ENCODE measurements at regions not wholly inside any gene's neighbourhood (a gene's known extent, or its start where the extent isn't known, plus 50 kb on each side); places are given as distances from the start of the nearest gene placed in this dataset.

DNA sequence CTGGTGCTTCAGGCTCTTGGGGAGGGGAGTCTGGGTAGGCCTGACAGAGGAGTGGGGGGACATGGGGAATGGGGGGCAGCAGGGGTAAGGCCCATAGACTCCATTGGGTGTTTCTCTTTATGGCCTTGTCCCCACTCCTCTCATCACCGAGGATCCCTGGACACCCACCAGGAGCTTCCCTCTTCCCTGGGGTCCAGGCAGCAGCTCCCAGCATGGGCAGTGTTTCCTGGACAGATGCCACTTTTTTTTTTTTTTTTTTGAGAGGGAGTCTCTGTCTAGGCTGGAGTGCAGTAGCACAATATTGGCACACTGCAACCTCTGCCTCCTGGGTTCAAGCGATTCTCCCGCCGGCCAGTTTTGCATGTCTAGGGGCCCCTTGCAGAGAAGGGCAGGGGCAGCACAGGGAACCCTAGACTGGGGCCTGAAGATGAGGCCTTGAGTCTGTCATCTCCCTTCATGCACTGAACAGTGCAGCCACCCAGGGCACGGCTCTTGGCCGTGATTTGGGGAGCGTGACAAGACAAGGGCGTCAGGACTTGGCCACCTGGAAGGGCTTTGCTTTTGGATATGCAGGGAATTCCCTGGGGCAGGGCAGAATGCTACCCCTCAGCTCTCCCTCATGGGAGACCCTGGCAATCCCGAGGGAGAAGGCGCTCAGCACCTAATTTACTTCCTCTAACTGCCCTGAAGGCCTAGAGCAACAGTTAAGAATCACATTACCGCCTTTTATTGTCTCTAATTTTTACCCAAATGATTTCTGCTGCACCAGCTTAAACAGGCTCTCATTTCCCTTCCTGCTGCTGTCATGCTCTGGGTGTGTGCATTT is 213.9 kb upstream of the ZNF536 start:
- Histone ChIP-seq H3K4me1 (ENCODE audit: control insufficient read depth in 3 of 3, insufficient read depth in 3 of 3, low read length in 3 of 3) (no peaks in the 10 kb centered on the region), H3K27ac (ENCODE audit: low read depth, low read length) (no peak overlapping the region), H3K9me3 (ENCODE audit: control insufficient read depth in 3 of 3, low read length in 3 of 3) (no peaks in the 10 kb centered on the region), H3K4me3 (ENCODE audit: low read length in 3 of 3) (no peak overlapping the region), H3K36me3 (ENCODE audit: control insufficient read depth in 3 of 3, insufficient read depth in 3 of 3, low read length in 3 of 3) (no peaks in the 10 kb centered on the region), H3K27me3 (ENCODE audit: control insufficient read depth in 3 of 3, insufficient read depth in 3 of 3, low read length in 3 of 3) (peaks cover 0 to 10% (median 7%) of the 10 kb centered on the region in 3 donors), H3K9ac (ENCODE audit: low read depth in 1 of 3, low read length in 3 of 3) (no peak overlapping the region)

DNA sequence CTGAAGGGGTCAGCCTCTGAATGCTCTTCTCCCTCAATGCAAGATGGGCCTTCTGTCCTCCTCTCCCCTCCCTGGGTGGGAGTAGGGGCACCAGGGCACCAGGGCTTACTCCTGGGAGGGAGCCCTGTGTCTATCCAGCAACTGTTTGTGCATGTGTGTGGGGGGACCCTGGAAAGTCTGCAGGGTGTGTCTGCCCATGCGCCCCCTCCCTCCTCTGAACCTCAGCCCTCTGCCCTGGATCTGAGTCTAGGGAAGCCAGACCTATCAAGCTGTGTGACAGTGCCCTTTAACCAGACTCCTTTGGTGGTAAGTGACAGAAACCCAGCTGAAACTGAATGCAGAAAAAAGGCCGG is 213.3 kb upstream of the ZNF536 start:
- Histone ChIP-seq H3K36me3 (ENCODE audit: control insufficient read depth in 3 of 3, insufficient read depth in 3 of 3, low read length in 3 of 3) (no peaks in the 10 kb centered on the region), H3K4me1 (ENCODE audit: control insufficient read depth in 3 of 3, insufficient read depth in 3 of 3, low read length in 3 of 3) (no peaks in the 10 kb centered on the region), H3K4me3 (ENCODE audit: low read length in 3 of 3) (no peak overlapping the region), H3K27ac (ENCODE audit: low read depth, low read length) (no peak overlapping the region), H3K9ac (ENCODE audit: low read depth in 1 of 3, low read length in 3 of 3) (no peak overlapping the region), H3K27me3 (ENCODE audit: control insufficient read depth in 3 of 3, insufficient read depth in 3 of 3, low read length in 3 of 3) (peaks cover 0 to 8% (median 7%) of the 10 kb centered on the region in 3 donors), H3K9me3 (ENCODE audit: control insufficient read depth in 3 of 3, low read length in 3 of 3) (no peaks in the 10 kb centered on the region)

DNA sequence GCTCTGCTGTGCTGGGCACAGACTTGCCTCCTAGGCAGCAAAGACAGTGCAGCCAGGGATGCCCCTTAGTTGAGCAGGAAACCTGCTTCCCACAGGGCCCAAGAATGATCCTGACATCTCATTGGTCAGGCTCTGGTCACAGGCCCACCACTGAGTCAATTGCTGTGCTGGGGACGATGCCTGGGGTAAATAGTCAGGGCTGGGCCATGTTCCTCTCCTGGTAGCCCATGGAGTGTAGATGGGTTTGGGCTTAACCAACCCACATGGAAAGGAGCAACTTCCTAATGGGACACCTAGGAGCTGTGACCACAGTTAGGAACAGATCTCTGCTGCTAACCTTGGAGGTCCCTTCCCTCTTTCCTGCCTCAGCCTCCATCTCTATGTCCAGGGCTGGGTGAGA is 212.5 kb upstream of the ZNF536 start:
- no peaks in the 10 kb centered on the region for H3K36me3 ChIP-seq (ENCODE audit: control insufficient read depth in 3 of 3, insufficient read depth in 3 of 3, low read length in 3 of 3)
- H3K4me1 ChIP-seq (ENCODE audit: control insufficient read depth in 3 of 3, insufficient read depth in 3 of 3, low read length in 3 of 3) = no peaks in the 10 kb centered on the region
- no peaks in the 10 kb centered on the region for H3K9me3 ChIP-seq (ENCODE audit: control insufficient read depth in 3 of 3, low read length in 3 of 3)
- H3K9ac ChIP-seq (ENCODE audit: low read depth in 1 of 3, low read length in 3 of 3) = no peak overlapping the region
- no peak overlapping the region for H3K27ac ChIP-seq (ENCODE audit: low read depth, low read length)
- peaks cover 0 to 8% (median 6%) of the 10 kb centered on the region in 3 donors for H3K27me3 ChIP-seq (ENCODE audit: control insufficient read depth in 3 of 3, insufficient read depth in 3 of 3, low read length in 3 of 3)
- H3K4me3 ChIP-seq (ENCODE audit: low read length in 3 of 3) = no peak overlapping the region

DNA sequence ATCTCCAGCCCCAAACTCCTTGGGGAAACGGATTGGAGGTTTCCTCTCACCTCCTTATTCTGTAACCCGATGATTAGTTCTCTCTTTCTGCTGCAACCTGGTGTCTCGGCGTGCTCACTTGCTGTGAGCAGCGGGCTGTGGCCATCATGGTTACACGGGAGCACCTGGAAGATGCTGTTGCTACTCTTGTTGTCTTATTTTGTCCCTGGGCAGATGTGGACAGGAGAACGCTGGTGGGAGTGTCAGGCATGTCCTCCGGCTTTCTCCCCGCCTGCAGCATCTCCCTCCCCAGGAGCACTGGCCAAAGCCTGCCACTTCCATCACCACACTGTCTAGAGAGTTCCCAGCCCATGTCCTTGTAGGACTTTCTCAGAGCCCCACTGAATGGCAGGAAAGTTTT is 211.8 kb upstream of the ZNF536 start:
- no peak overlapping the region for H3K27ac ChIP-seq (ENCODE audit: low read depth, low read length)
- H3K9ac ChIP-seq (ENCODE audit: low read depth in 1 of 3, low read length in 3 of 3) = no peak overlapping the region
- H3K4me3 ChIP-seq (ENCODE audit: low read length in 3 of 3) = no peak overlapping the region
- no peaks in the 10 kb centered on the region for H3K36me3 ChIP-seq (ENCODE audit: control insufficient read depth in 3 of 3, insufficient read depth in 3 of 3, low read length in 3 of 3)
- H3K9me3 ChIP-seq (ENCODE audit: control insufficient read depth in 3 of 3, low read length in 3 of 3) = no peaks in the 10 kb centered on the region
- peaks cover 0 to 7% (median 5%) of the 10 kb centered on the region in 3 donors for H3K27me3 ChIP-seq (ENCODE audit: control insufficient read depth in 3 of 3, insufficient read depth in 3 of 3, low read length in 3 of 3)
- no peaks in the 10 kb centered on the region for H3K4me1 ChIP-seq (ENCODE audit: control insufficient read depth in 3 of 3, insufficient read depth in 3 of 3, low read length in 3 of 3)

DNA sequence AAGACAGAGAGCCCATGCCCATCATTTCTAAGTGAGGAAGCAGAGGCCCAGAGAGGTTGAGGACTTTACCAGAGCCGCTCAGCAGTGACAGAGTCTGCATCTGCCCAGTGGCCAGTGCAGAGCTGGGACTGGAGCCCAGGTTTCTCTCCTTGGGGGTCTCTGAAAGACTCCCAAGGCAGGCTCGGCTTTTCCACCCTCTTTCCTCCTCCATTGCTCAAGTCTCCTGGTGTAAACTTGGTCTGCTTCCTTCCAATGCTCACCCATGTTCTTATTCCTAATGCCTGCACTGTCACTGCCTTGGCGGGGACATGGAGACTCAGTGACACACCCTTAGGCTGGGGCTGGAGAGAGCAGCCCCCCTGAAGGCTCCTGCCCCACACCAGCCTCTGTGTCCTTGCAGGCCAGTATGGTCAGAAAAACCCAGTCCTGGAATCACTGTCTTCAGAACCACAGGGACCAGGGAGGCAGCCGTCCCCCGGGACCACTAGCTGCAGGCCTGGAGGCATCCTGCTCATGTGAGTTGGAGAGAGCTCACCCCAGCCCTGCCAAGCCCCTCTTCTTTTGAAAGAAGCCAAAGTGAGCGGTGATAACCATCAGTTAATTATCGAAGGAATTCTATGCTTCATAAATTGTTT is 211.0 kb upstream of the ZNF536 start:
- Histone ChIP-seq H3K36me3 (ENCODE audit: control insufficient read depth in 3 of 3, insufficient read depth in 3 of 3, low read length in 3 of 3) (no peaks in the 10 kb centered on the region), H3K4me3 (ENCODE audit: low read length in 3 of 3) (no peak overlapping the region), H3K9ac (ENCODE audit: low read depth in 1 of 3, low read length in 3 of 3) (no peak overlapping the region), H3K9me3 (ENCODE audit: control insufficient read depth in 3 of 3, low read length in 3 of 3) (no peaks in the 10 kb centered on the region), H3K27ac (ENCODE audit: low read depth, low read length) (no peak overlapping the region), H3K27me3 (ENCODE audit: control insufficient read depth in 3 of 3, insufficient read depth in 3 of 3, low read length in 3 of 3) (peaks cover 0 to 5% (median 4%) of the 10 kb centered on the region in 3 donors), H3K4me1 (ENCODE audit: control insufficient read depth in 3 of 3, insufficient read depth in 3 of 3, low read length in 3 of 3) (no peaks in the 10 kb centered on the region)

DNA sequence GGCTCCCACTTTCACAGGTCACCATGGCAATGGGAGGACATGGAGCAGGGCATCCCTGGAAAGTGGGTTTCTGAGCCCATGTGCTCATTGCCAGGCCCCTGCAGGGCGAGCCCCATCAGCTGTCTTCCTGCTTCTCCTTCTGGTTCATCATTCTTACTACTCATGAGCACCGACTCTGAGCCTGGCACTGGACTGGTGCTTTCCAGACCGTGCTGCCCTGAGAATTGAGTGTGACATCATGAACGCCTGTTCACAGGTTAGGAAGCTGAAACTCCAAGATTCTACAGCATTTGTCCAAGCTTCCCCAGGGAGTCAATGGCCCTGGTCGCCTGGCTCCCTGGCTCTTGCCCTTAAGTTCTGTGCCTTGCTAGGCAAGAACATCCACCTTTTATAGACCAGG is 210.4 kb upstream of the ZNF536 start:
- peaks cover 0 to 4% (median 4%) of the 10 kb centered on the region in 3 donors for H3K27me3 ChIP-seq (ENCODE audit: control insufficient read depth in 3 of 3, insufficient read depth in 3 of 3, low read length in 3 of 3)

DNA sequence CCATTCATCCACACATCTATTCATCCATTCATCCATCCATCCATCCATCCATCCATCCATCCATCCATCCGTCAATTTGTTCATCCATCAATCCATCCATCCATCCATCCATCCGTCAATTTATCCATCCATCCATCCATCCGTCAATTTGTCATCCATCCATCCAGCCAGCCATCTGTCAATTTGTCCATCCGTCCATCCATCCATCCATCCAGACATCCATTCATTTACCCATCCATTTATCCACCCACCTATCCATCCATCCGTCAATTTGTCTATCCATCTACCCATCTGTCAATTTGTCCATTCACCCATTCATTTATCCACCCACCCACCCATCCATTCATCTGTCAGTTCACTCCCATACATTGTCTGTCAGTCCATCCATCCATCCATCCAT is 209.5 kb upstream of the ZNF536 start:
- Histone ChIP-seq H3K9ac (ENCODE audit: low read depth in 1 of 3, low read length in 3 of 3) (no peak overlapping the region), H3K4me3 (ENCODE audit: low read length in 3 of 3) (no peak overlapping the region), H3K27me3 (ENCODE audit: control insufficient read depth in 3 of 3, insufficient read depth in 3 of 3, low read length in 3 of 3) (no peaks in the 10 kb centered on the region), H3K36me3 (ENCODE audit: control insufficient read depth in 3 of 3, insufficient read depth in 3 of 3, low read length in 3 of 3) (no peaks in the 10 kb centered on the region), H3K4me1 (ENCODE audit: control insufficient read depth in 3 of 3, insufficient read depth in 3 of 3, low read length in 3 of 3) (no peaks in the 10 kb centered on the region), H3K9me3 (ENCODE audit: control insufficient read depth in 3 of 3, low read length in 3 of 3) (no peaks in the 10 kb centered on the region), H3K27ac (ENCODE audit: low read depth, low read length) (no peak overlapping the region)

More for the DNA sequence above, 210.4 kb upstream of the ZNF536 start:
- Histone ChIP-seq H3K4me3 (ENCODE audit: low read length in 3 of 3) (no peak overlapping the region), H3K36me3 (ENCODE audit: control insufficient read depth in 3 of 3, insufficient read depth in 3 of 3, low read length in 3 of 3) (no peaks in the 10 kb centered on the region), H3K9ac (ENCODE audit: low read depth in 1 of 3, low read length in 3 of 3) (no peak overlapping the region), H3K4me1 (ENCODE audit: control insufficient read depth in 3 of 3, insufficient read depth in 3 of 3, low read length in 3 of 3) (no peaks in the 10 kb centered on the region), H3K27ac (ENCODE audit: low read depth, low read length) (no peak overlapping the region), H3K9me3 (ENCODE audit: control insufficient read depth in 3 of 3, low read length in 3 of 3) (no peaks in the 10 kb centered on the region)

DNA sequence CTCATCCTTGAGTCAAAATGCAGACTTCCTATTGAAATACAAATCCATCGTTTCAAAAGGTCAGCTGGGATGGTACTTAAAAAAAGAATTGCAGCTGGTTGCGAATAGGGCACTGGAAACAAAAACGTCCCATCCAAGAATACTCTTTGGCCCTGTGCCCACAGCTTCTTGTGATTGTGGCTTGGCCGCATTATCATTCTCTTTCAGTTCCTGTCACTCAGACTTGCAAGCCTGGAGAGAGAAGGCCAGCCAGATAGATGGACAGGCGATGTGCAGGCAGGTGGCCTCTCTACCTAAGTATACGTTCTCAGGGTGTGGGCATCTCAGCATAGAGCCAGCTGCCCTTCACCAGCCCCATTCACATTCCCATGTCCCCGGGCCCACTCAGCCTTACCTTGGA is 208.5 kb upstream of the ZNF536 start:
- Histone ChIP-seq H3K9me3 (ENCODE audit: control insufficient read depth in 3 of 3, low read length in 3 of 3) (no peaks in the 10 kb centered on the region), H3K27ac (ENCODE audit: low read depth, low read length) (no peak overlapping the region), H3K36me3 (ENCODE audit: control insufficient read depth in 3 of 3, insufficient read depth in 3 of 3, low read length in 3 of 3) (no peaks in the 10 kb centered on the region), H3K4me3 (ENCODE audit: low read length in 3 of 3) (no peak overlapping the region), H3K9ac (ENCODE audit: low read depth in 1 of 3, low read length in 3 of 3) (no peak overlapping the region), H3K27me3 (ENCODE audit: control insufficient read depth in 3 of 3, insufficient read depth in 3 of 3, low read length in 3 of 3) (peaks cover 0 to 3% (median 0%) of the 10 kb centered on the region in 3 donors), H3K4me1 (ENCODE audit: control insufficient read depth in 3 of 3, insufficient read depth in 3 of 3, low read length in 3 of 3) (no peaks in the 10 kb centered on the region)

DNA sequence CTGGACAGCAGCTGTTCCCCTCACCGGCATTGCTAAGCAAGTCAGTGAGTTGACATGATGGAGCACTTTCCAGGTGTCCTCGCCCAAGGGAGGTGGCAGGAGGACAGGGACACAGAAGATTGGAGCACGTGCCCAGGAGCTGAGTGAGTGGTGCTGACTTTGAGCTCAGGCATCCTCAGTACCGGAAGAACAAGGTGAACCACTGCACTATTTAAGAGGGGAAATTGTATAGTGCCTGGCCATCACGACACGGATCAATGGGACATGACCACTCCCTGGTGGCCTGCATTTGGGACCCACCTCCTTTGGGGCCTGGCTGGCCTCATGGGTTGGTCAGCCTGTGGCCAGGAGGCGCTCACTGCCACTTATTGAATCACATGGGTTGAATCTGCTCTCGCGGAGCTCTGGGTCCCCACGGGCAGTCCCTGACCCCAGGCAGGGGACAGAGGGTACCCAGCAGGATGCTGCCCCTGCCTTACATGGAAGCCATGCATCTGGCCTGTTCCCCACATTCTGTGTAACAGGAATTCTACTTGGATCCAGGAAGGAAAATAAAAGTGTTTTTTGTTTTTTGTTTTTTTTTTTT is 206.9 kb upstream of the ZNF536 start:
- Histone ChIP-seq H3K36me3 (ENCODE audit: control insufficient read depth in 3 of 3, insufficient read depth in 3 of 3, low read length in 3 of 3) (no peaks in the 10 kb centered on the region), H3K4me1 (ENCODE audit: control insufficient read depth in 3 of 3, insufficient read depth in 3 of 3, low read length in 3 of 3) (no peaks in the 10 kb centered on the region), H3K27me3 (ENCODE audit: control insufficient read depth in 3 of 3, insufficient read depth in 3 of 3, low read length in 3 of 3) (peaks cover 0 to 5% (median 2%) of the 10 kb centered on the region in 3 donors), H3K9me3 (ENCODE audit: control insufficient read depth in 3 of 3, low read length in 3 of 3) (peaks cover 0 to 2% (median 0%) of the 10 kb centered on the region in 3 donors), H3K27ac (ENCODE audit: low read depth, low read length) (no peak overlapping the region), H3K9ac (ENCODE audit: low read depth in 1 of 3, low read length in 3 of 3) (no peak overlapping the region), H3K4me3 (ENCODE audit: low read length in 3 of 3) (no peak overlapping the region)

Measured in skeletal muscle tissue (tissue), 3 donors.